ENCODE measurements at regions not wholly inside any gene's neighbourhood (a gene's known extent, or its start where the extent isn't known, plus 50 kb on each side); places are given as distances from the start of the nearest gene placed in this dataset.

GRCh38 chr1:58345215-58346035, 201.1 kb downstream of the OMA1 start:
- TF ChIP-seq ISL1 (CRISPR knock-in tag; IDR thresholded peaks at IDR 0.05) (no peak), TOX (CRISPR knock-in tag; IDR thresholded peaks at IDR 0.05; ENCODE audit: borderline replicate concordance) (no peak), ZC3H10 (CRISPR knock-in tag; IDR thresholded peaks at IDR 0.05) (no peak), CSRNP3 (CRISPR knock-in tag; IDR thresholded peaks at IDR 0.05) (no peak), RARB (CRISPR knock-in tag; IDR thresholded peaks at IDR 0.05) (no peak), ZNF8 (CRISPR knock-in tag; IDR thresholded peaks at IDR 0.05) (no peak), CSDC2 (CRISPR knock-in tag; IDR thresholded peaks at IDR 0.05) (no peak), ARNTL (CRISPR knock-in tag; IDR thresholded peaks at IDR 0.05; ENCODE audit: borderline replicate concordance, low read depth) (no peak), TSHZ2 (CRISPR knock-in tag; IDR thresholded peaks at IDR 0.05) (no peak), CREB5 (CRISPR knock-in tag; IDR thresholded peaks at IDR 0.05; ENCODE audit: low read depth) (no peak), BACH2 (CRISPR knock-in tag; IDR thresholded peaks at IDR 0.05; ENCODE audit: borderline replicate concordance) (no peak), ZFP3 (CRISPR knock-in tag; IDR thresholded peaks at IDR 0.05) (no peak), PPARA (CRISPR knock-in tag; IDR thresholded peaks at IDR 0.05; ENCODE audit: borderline replicate concordance) (no peak), OSR1 (CRISPR knock-in tag; IDR thresholded peaks at IDR 0.05) (no peak), SNAI2 (CRISPR knock-in tag; IDR thresholded peaks at IDR 0.05) (no peak), ZNF565 (CRISPR knock-in tag; conservative IDR thresholded peaks at IDR 0.05; ENCODE audit: low read depth) (no peak), TCF4 (CRISPR knock-in tag; IDR thresholded peaks at IDR 0.05; ENCODE audit: borderline replicate concordance) (no peak), ESRRG (CRISPR knock-in tag; IDR thresholded peaks at IDR 0.05) (no peak), PATZ1 (CRISPR knock-in tag; IDR thresholded peaks at IDR 0.05; ENCODE audit: borderline replicate concordance) (no peak)
- TF ChIP-seq, protein P1, sequence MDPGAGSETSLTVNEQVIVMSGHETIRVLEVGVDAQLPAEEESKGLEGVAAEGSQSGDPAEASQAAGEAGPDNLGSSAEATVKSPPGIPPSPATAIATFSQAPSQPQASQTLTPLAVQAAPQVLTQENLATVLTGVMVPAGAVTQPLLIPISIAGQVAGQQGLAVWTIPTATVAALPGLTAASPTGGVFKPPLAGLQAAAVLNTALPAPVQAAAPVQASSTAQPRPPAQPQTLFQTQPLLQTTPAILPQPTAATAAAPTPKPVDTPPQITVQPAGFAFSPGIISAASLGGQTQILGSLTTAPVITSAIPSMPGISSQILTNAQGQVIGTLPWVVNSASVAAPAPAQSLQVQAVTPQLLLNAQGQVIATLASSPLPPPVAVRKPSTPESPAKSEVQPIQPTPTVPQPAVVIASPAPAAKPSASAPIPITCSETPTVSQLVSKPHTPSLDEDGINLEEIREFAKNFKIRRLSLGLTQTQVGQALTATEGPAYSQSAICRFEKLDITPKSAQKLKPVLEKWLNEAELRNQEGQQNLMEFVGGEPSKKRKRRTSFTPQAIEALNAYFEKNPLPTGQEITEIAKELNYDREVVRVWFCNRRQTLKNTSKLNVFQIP (CRISPR knock-in tag; IDR thresholded peaks at IDR 0.05; ENCODE audit: borderline replicate concordance, low read depth), result no peak
- ATAC-seq, result no peak

DNA sequence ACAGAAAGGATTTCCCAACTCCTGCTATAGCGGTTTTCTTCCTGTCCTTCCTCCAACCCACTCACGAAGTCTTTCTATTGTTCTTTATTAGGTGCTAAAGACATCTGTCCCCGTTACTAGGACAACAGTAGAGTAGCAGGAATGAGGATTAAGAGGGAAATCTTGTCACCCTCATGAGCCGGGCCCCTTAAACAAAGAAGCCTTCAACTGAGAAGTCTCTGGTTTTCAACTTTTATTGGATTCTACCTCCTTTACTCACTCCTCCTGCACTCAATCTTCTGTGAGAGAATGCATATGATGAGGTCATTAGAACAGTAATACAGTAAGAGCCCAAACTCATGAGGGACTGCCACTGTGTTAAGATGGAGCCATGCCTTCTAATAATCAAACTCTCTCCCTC, 206.3 kb downstream of the OMA1 start:
- ATAC-seq, result no peak
- TF ChIP-seq ZFP3 (CRISPR knock-in tag; IDR thresholded peaks at IDR 0.05) (no peak), PATZ1 (CRISPR knock-in tag; IDR thresholded peaks at IDR 0.05; ENCODE audit: borderline replicate concordance) (no peak), CSDC2 (CRISPR knock-in tag; IDR thresholded peaks at IDR 0.05) (no peak), TSHZ2 (CRISPR knock-in tag; IDR thresholded peaks at IDR 0.05) (no peak), GLIS3 (CRISPR knock-in tag; IDR thresholded peaks at IDR 0.05) (no peak), ESRRG (CRISPR knock-in tag; IDR thresholded peaks at IDR 0.05) (no peak), TCF4 (CRISPR knock-in tag; IDR thresholded peaks at IDR 0.05; ENCODE audit: borderline replicate concordance) (no peak), ZNF8 (CRISPR knock-in tag; IDR thresholded peaks at IDR 0.05) (no peak)
- TF ChIP-seq, protein P1 (CRISPR knock-in tag; IDR thresholded peaks at IDR 0.05; ENCODE audit: borderline replicate concordance, low read depth), result no peak
